Left forelimb (tissue), 1 donor: ENCODE measurements at regions not wholly inside any gene's neighbourhood (a gene's known extent, or its start where the extent isn't known, plus 50 kb on each side); places are given as distances from the start of the nearest gene placed in this dataset.
A peak's percentile ranks its signal among the peaks of the same experiment; 100 is the strongest.

Experiments used
- DNase-seq: peaks from one replicate; pipeline ENCODE4 v3.0.0-alpha.2; 2018; ENCODE audit warnings: low spot score

GRCh38 chr12:30151831-30152230 is 368.1 kb upstream of the TMTC1 start:
- DNase-seq = no peak

GRCh38 chr12:30146561-30146960 is 362.8 kb upstream of the TMTC1 start:
- DNase-seq = no peak

GRCh38 chr12:30145684-30146032 is 361.9 kb upstream of the TMTC1 start:
- no peak for DNase-seq

GRCh38 chr12:30144777-30145683 is 361.3 kb upstream of the TMTC1 start:
- no peak for DNase-seq

GRCh38 chr12:30142301-30142700 is 358.6 kb upstream of the TMTC1 start:
- DNase-seq = no peak

GRCh38 chr12:30138483-30138882 is 354.7 kb upstream of the TMTC1 start:
- no peak for DNase-seq

- DNase-seq = no peak
Observed at GRCh38 chr12:30136696-30137095, 353.0 kb upstream of the TMTC1 start.

- DNase-seq = no peak
Observed at GRCh38 chr12:30135776-30136175, 352.0 kb upstream of the TMTC1 start.

GRCh38 chr12:30134229-30134628 is 350.5 kb upstream of the TMTC1 start:
- no peak for DNase-seq

GRCh38 chr12:30126944-30127343 is 343.2 kb upstream of the TMTC1 start:
- DNase-seq = no peak

GRCh38 chr12:30120522-30120921 is 336.8 kb upstream of the TMTC1 start:
- DNase-seq = no peak

GRCh38 chr12:30117483-30117882 is 333.7 kb upstream of the TMTC1 start:
- DNase-seq = no peak

GRCh38 chr12:30111719-30112118 is 328.0 kb upstream of the TMTC1 start:
- no peak for DNase-seq

- DNase-seq = no peak
Observed at GRCh38 chr12:30110958-30111586, 327.3 kb upstream of the TMTC1 start.

GRCh38 chr12:30110498-30110897 is 326.8 kb upstream of the TMTC1 start:
- peak; percentile 64 for DNase-seq

GRCh38 chr12:30108666-30109065 is 324.9 kb upstream of the TMTC1 start:
- DNase-seq = no peak

GRCh38 chr12:30106204-30106965 is 322.6 kb upstream of the TMTC1 start:
- DNase-seq = no peak

GRCh38 chr12:30105505-30105904 is 321.8 kb upstream of the TMTC1 start:
- DNase-seq = no peak

- no peak for DNase-seq
Observed at GRCh38 chr12:30104971-30105370, 321.2 kb upstream of the TMTC1 start.

- no peak for DNase-seq
Observed at GRCh38 chr12:30100741-30101140, 317.0 kb upstream of the TMTC1 start.

- DNase-seq = no peak
Observed at GRCh38 chr12:30098677-30099076, 314.9 kb upstream of the TMTC1 start.

- no peak for DNase-seq
Observed at GRCh38 chr12:30095511-30095910, 311.8 kb upstream of the TMTC1 start.
